ENCODE measurements at regions not wholly inside any gene's neighbourhood (a gene's known extent, or its start where the extent isn't known, plus 50 kb on each side); places are given as distances from the start of the nearest gene placed in this dataset.
"Not testable (repeated sequence)": the region's sequence is repeated elsewhere in the genome, so short reads cannot be mapped to it uniquely, and the experiment has no call there.

DNA sequence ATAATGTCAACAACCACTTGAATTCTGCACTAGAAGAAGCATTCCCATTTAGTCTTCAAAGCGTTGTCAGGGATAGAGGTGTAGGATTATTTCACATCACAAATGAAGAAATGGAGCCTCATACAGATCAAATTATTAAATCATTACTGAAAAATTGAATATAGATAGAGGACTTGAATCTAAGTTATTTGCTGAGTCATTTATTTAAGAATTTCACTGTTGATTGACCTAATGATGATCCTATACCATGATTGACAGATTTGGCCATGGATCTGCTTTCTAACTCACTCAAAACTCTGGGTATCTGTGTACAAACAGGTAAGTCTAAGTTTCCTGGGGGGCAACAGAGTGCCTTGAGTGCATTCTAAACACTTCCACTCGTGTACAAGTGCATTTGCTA, 215.9 kb downstream of the BTBD3 start:
- Histone ChIP-seq H3K4me1 (ENCODE audit: insufficient read depth, low read length) (0 out of 2 replicates have a peak, but pooled peaks cover 6% of the 10 kb centered on the region), H3K9me2 (replicated peaks; ENCODE audit: low read length) (no peaks in the 10 kb centered on the region), H3K36me3 (ENCODE audit: low read depth, low read length) (no peaks in the 10 kb centered on the region), H3K27ac (ENCODE audit: low read length) (no peak overlapping the region), H3K79me2 (ENCODE audit: low read length) (no peaks in the 10 kb centered on the region), H3K4me3 (ENCODE audit: low read length) (no peak overlapping the region), H3K9me3 (ENCODE audit: low read length) (no peaks in the 10 kb centered on the region), H2AFZ (ENCODE audit: low read length) (no peak overlapping the region), H3K9ac (ENCODE audit: low read length) (no peak overlapping the region), H3F3A (ENCODE audit: low read length, unreplicated experiment) (no peaks in the 10 kb centered on the region), H4K20me1 (ENCODE audit: low read length) (no peaks in the 10 kb centered on the region), H3K27me3 (ENCODE audit: low read length) (0 out of 2 replicates have a peak, but pooled peaks cover 6% of the 10 kb centered on the region), H3K4me2 (ENCODE audit: low read length) (no peak overlapping the region)
- POLR2A ChIA-PET (ENCODE audit: unreplicated experiment) = no interaction called here
- TF ChIP-seq, protein P1, sequence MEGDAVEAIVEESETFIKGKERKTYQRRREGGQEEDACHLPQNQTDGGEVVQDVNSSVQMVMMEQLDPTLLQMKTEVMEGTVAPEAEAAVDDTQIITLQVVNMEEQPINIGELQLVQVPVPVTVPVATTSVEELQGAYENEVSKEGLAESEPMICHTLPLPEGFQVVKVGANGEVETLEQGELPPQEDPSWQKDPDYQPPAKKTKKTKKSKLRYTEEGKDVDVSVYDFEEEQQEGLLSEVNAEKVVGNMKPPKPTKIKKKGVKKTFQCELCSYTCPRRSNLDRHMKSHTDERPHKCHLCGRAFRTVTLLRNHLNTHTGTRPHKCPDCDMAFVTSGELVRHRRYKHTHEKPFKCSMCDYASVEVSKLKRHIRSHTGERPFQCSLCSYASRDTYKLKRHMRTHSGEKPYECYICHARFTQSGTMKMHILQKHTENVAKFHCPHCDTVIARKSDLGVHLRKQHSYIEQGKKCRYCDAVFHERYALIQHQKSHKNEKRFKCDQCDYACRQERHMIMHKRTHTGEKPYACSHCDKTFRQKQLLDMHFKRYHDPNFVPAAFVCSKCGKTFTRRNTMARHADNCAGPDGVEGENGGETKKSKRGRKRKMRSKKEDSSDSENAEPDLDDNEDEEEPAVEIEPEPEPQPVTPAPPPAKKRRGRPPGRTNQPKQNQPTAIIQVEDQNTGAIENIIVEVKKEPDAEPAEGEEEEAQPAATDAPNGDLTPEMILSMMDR (conservative IDR thresholded peaks at IDR 0.05; ENCODE audit: low read depth, low read length) = no peak
- TF ChIP-seq EZH2phosphoT487 (IDR thresholded peaks at IDR 0.05; ENCODE audit: borderline replicate concordance, low read length) (no peak), EZH2 (IDR thresholded peaks at IDR 0.05; ENCODE audit: low read length, unreplicated experiment) (no peak)
- DNase-seq = no peak
- BruUV-seq (replicated peaks) = no TSS peak
- intact Hi-C loops (cut with micrococcal nuclease) = no loop called here
- CTCF ChIA-PET = no interaction called here
- ATAC-seq = no peak

- H3K4me2 ChIP-seq (ENCODE audit: low read length); H2AFZ ChIP-seq (ENCODE audit: low read length); CTCF ChIA-PET; H3K27ac ChIP-seq (ENCODE audit: low read length); ATAC-seq; BruUV-seq (replicated peaks); intact Hi-C loops (cut with micrococcal nuclease); H3K9ac ChIP-seq (ENCODE audit: low read length); H3K27me3 ChIP-seq (ENCODE audit: low read length); H3K9me3 ChIP-seq (ENCODE audit: low read length); H3K36me3 ChIP-seq (ENCODE audit: low read depth, low read length); POLR2A ChIA-PET (ENCODE audit: unreplicated experiment); H3K4me1 ChIP-seq (ENCODE audit: insufficient read depth, low read length); H3F3A ChIP-seq (ENCODE audit: low read length, unreplicated experiment); DNase-seq; H3K4me3 ChIP-seq (ENCODE audit: low read length); H3K9me2 ChIP-seq (replicated peaks; ENCODE audit: low read length); H4K20me1 ChIP-seq (ENCODE audit: low read length); H3K79me2 ChIP-seq (ENCODE audit: low read length): not testable (repeated sequence)
Observed at GRCh38 chr20:12145951-12146350, 228.3 kb downstream of the BTBD3 start.

DNA sequence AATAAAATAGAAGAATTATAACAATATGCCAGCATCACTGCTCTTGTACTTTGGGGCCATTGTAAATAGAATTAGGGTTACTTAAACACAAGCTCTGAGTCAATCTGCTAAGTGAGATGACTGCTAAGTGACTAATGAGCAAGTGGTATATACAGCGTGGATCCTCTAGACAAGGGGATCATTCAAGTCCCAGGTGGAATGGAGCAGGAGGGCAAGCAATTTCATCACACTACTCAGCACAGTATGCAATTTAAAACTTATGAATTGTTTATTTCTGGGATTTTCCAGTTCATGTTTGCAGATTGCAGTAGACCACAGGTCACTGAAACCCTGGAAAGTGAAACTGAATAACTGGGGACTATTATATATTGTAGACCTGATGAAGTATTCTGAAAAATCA, 235.3 kb downstream of the BTBD3 start:
- peaks cover 29% of the 10 kb centered on the region for H3K4me1 ChIP-seq (ENCODE audit: insufficient read depth, low read length)
- peak overlapping the region; percentile 73 for H3K9ac ChIP-seq (ENCODE audit: low read length)
- ATAC-seq (peak; percentile 43), DNase-seq (peak; percentile 91)
- H3K27me3 ChIP-seq (ENCODE audit: low read length) = no peaks in the 10 kb centered on the region
- no peaks in the 10 kb centered on the region for H3K36me3 ChIP-seq (ENCODE audit: low read depth, low read length)
- H3F3A ChIP-seq (ENCODE audit: low read length, unreplicated experiment) = peaks cover 7% of the 10 kb centered on the region
- H3K27ac ChIP-seq (ENCODE audit: low read length) = peak overlapping the region; percentile 98
- intact Hi-C loops (cut with micrococcal nuclease) = no loop called here
- BruUV-seq (replicated peaks) = no TSS peak
- peak overlapping the region; percentile 73 for H3K4me2 ChIP-seq (ENCODE audit: low read length)
- no peaks in the 10 kb centered on the region for H3K9me2 ChIP-seq (replicated peaks; ENCODE audit: low read length)
- CTCF ChIA-PET = no interaction called here
- no peak for TF ChIP-seq EZH2phosphoT487 (IDR thresholded peaks at IDR 0.05; ENCODE audit: borderline replicate concordance, low read length)
- TF ChIP-seq, protein P1 (conservative IDR thresholded peaks at IDR 0.05; ENCODE audit: low read depth, low read length) = no peak
- TF ChIP-seq EZH2 (IDR thresholded peaks at IDR 0.05; ENCODE audit: low read length, unreplicated experiment) = no peak
- no peaks in the 10 kb centered on the region for H4K20me1 ChIP-seq (ENCODE audit: low read length)
- no peak overlapping the region for H2AFZ ChIP-seq (ENCODE audit: low read length)
- H3K9me3 ChIP-seq (ENCODE audit: low read length) = no peaks in the 10 kb centered on the region
- POLR2A ChIA-PET (ENCODE audit: unreplicated experiment) = interaction anchor here (0.7 kb wide), 1 partner anchor 78 kb away, joined by 3 read pairs; no protein-coding TSS in a partner anchor
- peak overlapping the region; percentile 46; the same call in 1 of the 2 replicates for H3K4me3 ChIP-seq (ENCODE audit: low read length)
- H3K79me2 ChIP-seq (ENCODE audit: low read length) = no peaks in the 10 kb centered on the region

All from PC-3 (cell line).